ENCODE measurements at regions not wholly inside any gene's neighbourhood (a gene's known extent, or its start where the extent isn't known, plus 50 kb on each side); places are given as distances from the start of the nearest gene placed in this dataset.

GRCh38 chr15:87121336-87121735, 1041.7 kb downstream of the AGBL1 start:
- DNase-seq (ENCODE audit: low spot score) (no peak), ATAC-seq (ENCODE audit: low FRiP score) (no peak)
- no peak for TF ChIP-seq CTCF (IDR thresholded peaks at IDR 0.05)

GRCh38 chr15:87120555-87120954, 1040.9 kb downstream of the AGBL1 start:
- TF ChIP-seq CTCF (IDR thresholded peaks at IDR 0.05) = no peak
- DNase-seq (ENCODE audit: low spot score) = no peak
- no peak for ATAC-seq (ENCODE audit: low FRiP score)

GRCh38 chr15:87118846-87119245, 1039.2 kb downstream of the AGBL1 start:
- DNase-seq (ENCODE audit: low spot score) (no peak), ATAC-seq (ENCODE audit: low FRiP score) (no peak)
- no peak for TF ChIP-seq CTCF (IDR thresholded peaks at IDR 0.05)

GRCh38 chr15:87118435-87118834, 1038.8 kb downstream of the AGBL1 start:
- no peak for TF ChIP-seq CTCF (IDR thresholded peaks at IDR 0.05)
- ATAC-seq (ENCODE audit: low FRiP score) (no peak), DNase-seq (ENCODE audit: low spot score) (no peak)

- no peak for TF ChIP-seq CTCF (IDR thresholded peaks at IDR 0.05)
- DNase-seq (ENCODE audit: low spot score) (no peak), ATAC-seq (ENCODE audit: low FRiP score) (no peak)
Observed at GRCh38 chr15:87115795-87116194, 1036.1 kb downstream of the AGBL1 start.

- TF ChIP-seq CTCF (IDR thresholded peaks at IDR 0.05) = no peak
- no peak for DNase-seq (ENCODE audit: low spot score)
- ATAC-seq (ENCODE audit: low FRiP score) = no peak
Observed at GRCh38 chr15:87099916-87100315, 1020.2 kb downstream of the AGBL1 start.

- no peak for ATAC-seq (ENCODE audit: low FRiP score)
- no peak for DNase-seq (ENCODE audit: low spot score)
- no peak for TF ChIP-seq CTCF (IDR thresholded peaks at IDR 0.05)
Observed at GRCh38 chr15:87089551-87089950, 1009.9 kb downstream of the AGBL1 start.

All from omental fat pad (tissue), 3 donors.